HFF-Myc (cell line): ENCODE measurements at regions not wholly inside any gene's neighbourhood (a gene's known extent, or its start where the extent isn't known, plus 50 kb on each side); places are given as distances from the start of the nearest gene placed in this dataset.

ENCODE experiments used
- DNase-seq: peaks from one replicate; pipeline ENCODE4 v3.0.0-alpha.2; 2011; ENCODE audit warnings: low read depth; ENCODE audit errors: extremely low read depth
- H3K4me3 ChIP-seq: replicated peaks from 2 replicates; pipeline ENCODE4 v1.5.1; 2011; ENCODE audit warnings: low read depth, mild to moderate bottlenecking, control low read depth, low read length
- CTCF ChIP-seq: IDR thresholded peaks from 2 replicates; pipeline ENCODE4 v1.5.1; 2012; ENCODE audit warnings: mild to moderate bottlenecking, low read depth, low read length, control low read depth; ENCODE audit errors: missing control alignments

- TF ChIP-seq CTCF = no peak
- DNase-seq = no peak
Observed at GRCh38 chr16:25433388-25433787, 175.7 kb upstream of the ZKSCAN2 start.

GRCh38 chr16:25431472-25431871, 173.8 kb upstream of the ZKSCAN2 start:
- H3K4me3 ChIP-seq = no peak overlapping the region
- no peak for TF ChIP-seq CTCF
- DNase-seq = no peak

More at GRCh38 chr16:25433388-25433787, 175.7 kb upstream of the ZKSCAN2 start:
- H3K4me3 ChIP-seq = no peak overlapping the region

- no peak for TF ChIP-seq CTCF
- DNase-seq = no peak
- H3K4me3 ChIP-seq = no peak overlapping the region
Observed at GRCh38 chr16:25426829-25427228, 169.2 kb upstream of the ZKSCAN2 start.

- no peak for TF ChIP-seq CTCF
- DNase-seq = no peak
- H3K4me3 ChIP-seq = no peak overlapping the region
Observed at GRCh38 chr16:25419681-25420080, 162.0 kb upstream of the ZKSCAN2 start.

- no peak for TF ChIP-seq CTCF
- no peak for DNase-seq
- H3K4me3 ChIP-seq = no peak overlapping the region
Observed at GRCh38 chr16:25419153-25419552, 161.5 kb upstream of the ZKSCAN2 start.

GRCh38 chr16:25416002-25416401, 158.4 kb upstream of the ZKSCAN2 start:
- H3K4me3 ChIP-seq = no peak overlapping the region
- no peak for TF ChIP-seq CTCF
- no peak for DNase-seq

- DNase-seq = no peak
- TF ChIP-seq CTCF = no peak
- H3K4me3 ChIP-seq = no peak overlapping the region
Observed at GRCh38 chr16:25413975-25414374, 156.3 kb upstream of the ZKSCAN2 start.
